GM19328 (cell line): ENCODE measurements at regions not wholly inside any gene's neighbourhood (a gene's known extent, or its start where the extent isn't known, plus 50 kb on each side); places are given as distances from the start of the nearest gene placed in this dataset.
"Not testable (repeated sequence)": the region's sequence is repeated elsewhere in the genome, so short reads cannot be mapped to it uniquely, and the experiment has no call there.

Experiments used
- ATAC-seq: cut with Tn5 transposase; IDR thresholded peaks from one replicate; pipeline ENCODE4 v1.9.1; 2021; ENCODE audit warnings: mild to moderate bottlenecking, moderate library complexity; ENCODE audit not compliant: unreplicated experiment

GRCh38 chr14:71237556-71237955, 330.3 kb downstream of the PCNX1 start:
- ATAC-seq = no peak

GRCh38 chr14:71238835-71239234, 331.6 kb downstream of the PCNX1 start:
- no peak for ATAC-seq

GRCh38 chr14:71240171-71240570, 332.9 kb downstream of the PCNX1 start:
- ATAC-seq = no peak

GRCh38 chr14:71240866-71241520, 333.7 kb downstream of the PCNX1 start:
- ATAC-seq = no peak

GRCh38 chr14:71242237-71242748, 335.0 kb downstream of the PCNX1 start:
- no peak for ATAC-seq

- ATAC-seq = no peak
Measured at GRCh38 chr14:71243697-71244096, 336.4 kb downstream of the PCNX1 start.

GRCh38 chr14:71244341-71244740, 337.1 kb downstream of the PCNX1 start:
- ATAC-seq = no peak

- no peak for ATAC-seq
Measured at GRCh38 chr14:71245659-71246361, 338.6 kb downstream of the PCNX1 start.

- ATAC-seq = no peak
Measured at GRCh38 chr14:71246539-71246938, 339.3 kb downstream of the PCNX1 start.

- no peak for ATAC-seq
Measured at GRCh38 chr14:71247106-71247505, 339.8 kb downstream of the PCNX1 start.

GRCh38 chr14:71248194-71248593, 340.9 kb downstream of the PCNX1 start:
- ATAC-seq = no peak

GRCh38 chr14:71250347-71250746, 343.1 kb downstream of the PCNX1 start:
- no peak for ATAC-seq

GRCh38 chr14:71250791-71251190, 343.5 kb downstream of the PCNX1 start:
- ATAC-seq = no peak

GRCh38 chr14:71254091-71254719, 346.9 kb downstream of the PCNX1 start:
- ATAC-seq = not testable (repeated sequence)

GRCh38 chr14:71261206-71261605, 353.9 kb downstream of the PCNX1 start:
- ATAC-seq = no peak

- no peak for ATAC-seq
Measured at GRCh38 chr14:71262441-71262840, 355.2 kb downstream of the PCNX1 start.

GRCh38 chr14:71264260-71264659, 357.0 kb downstream of the PCNX1 start:
- ATAC-seq = no peak

GRCh38 chr14:71267007-71267513, 359.8 kb downstream of the PCNX1 start:
- no peak for ATAC-seq

- ATAC-seq = no peak
Measured at GRCh38 chr14:71267691-71268090, 360.4 kb downstream of the PCNX1 start.

- ATAC-seq = no peak
Measured at GRCh38 chr14:71270111-71270510, 362.9 kb downstream of the PCNX1 start.

- ATAC-seq = no peak
Measured at GRCh38 chr14:71271166-71271945, 364.1 kb downstream of the PCNX1 start.
